SK-N-SH treated with all-trans-retinoic acid at 6 μM for 48 hours (cell line): ENCODE measurements at regions not wholly inside any gene's neighbourhood (a gene's known extent, or its start where the extent isn't known, plus 50 kb on each side); places are given as distances from the start of the nearest gene placed in this dataset.

ENCODE experiments used
- ARNTL ChIP-seq: fragments of 450-650 bp; formaldehyde crosslinking; IDR thresholded peaks from 2 replicates; pipeline ENCODE4 v1.5.0; 2020; ENCODE audit warnings: low read depth, mild to moderate bottlenecking, moderate library complexity, borderline replicate concordance
- ESRRG ChIP-seq: fragments of 250-450 bp; sonication (Bioruptor Pico); IDR thresholded peaks from 2 replicates; pipeline ENCODE4 v1.6.1; 2021; ENCODE audit warnings: mild to moderate bottlenecking
- RARB ChIP-seq: fragments of 250-450 bp; sonication (Bioruptor Pico); IDR thresholded peaks from 2 replicates; pipeline ENCODE4 v1.8.0; 2021; ENCODE audit warnings: mild to moderate bottlenecking, moderate library complexity
- TCF4 ChIP-seq: fragments of 250-450 bp; sonication (Bioruptor Pico); IDR thresholded peaks from 2 replicates; pipeline ENCODE4 v1.8.0; 2021; ENCODE audit warnings: mild to moderate bottlenecking, moderate library complexity, borderline replicate concordance
- TOX ChIP-seq: fragments of 250-450 bp; sonication (Bioruptor Pico); IDR thresholded peaks from 2 replicates; pipeline ENCODE4 v1.8.0; 2021; ENCODE audit warnings: mild to moderate bottlenecking, moderate library complexity, borderline replicate concordance
- ZFP3 ChIP-seq: fragments of 250-450 bp; sonication (Bioruptor Pico); IDR thresholded peaks from 2 replicates; pipeline ENCODE4 v1.5.0; 2020; ENCODE audit warnings: mild to moderate bottlenecking, moderate library complexity
- ZFP30 ChIP-seq: fragments of 450-650 bp; formaldehyde crosslinking; IDR thresholded peaks from 2 replicates; pipeline ENCODE4 v1.5.0; 2022; ENCODE audit warnings: mild to moderate bottlenecking, moderate library complexity
- ZNF565 ChIP-seq: fragments of 450-650 bp; formaldehyde crosslinking; conservative IDR thresholded peaks from 2 replicates; pipeline ENCODE4 v1.5.0; 2020; ENCODE audit warnings: low read depth, mild to moderate bottlenecking, moderate library complexity
- ZNF70 ChIP-seq: fragments of 450-650 bp; formaldehyde crosslinking; IDR thresholded peaks from 2 replicates; pipeline ENCODE4 v1.5.0; 2020; ENCODE audit warnings: mild to moderate bottlenecking, moderate library complexity
- TF ChIP-seq, protein P1 (sequence below): fragments of 250-450 bp; sonication (Bioruptor Pico); IDR thresholded peaks from 2 replicates; pipeline ENCODE4 v1.8.0; 2021; ENCODE audit warnings: low read depth, mild to moderate bottlenecking, moderate library complexity, borderline replicate concordance
- TF ChIP-seq, protein P2 (sequence below): fragments of 250-450 bp; sonication (Bioruptor Pico); IDR thresholded peaks from 2 replicates; pipeline ENCODE4 v1.5.1; 2020; ENCODE audit warnings: low read depth, mild to moderate bottlenecking, moderate library complexity
- TF ChIP-seq, protein P3 (sequence below): fragments of 250-450 bp; sonication (Bioruptor Pico); IDR thresholded peaks from 2 replicates; pipeline ENCODE4 v1.8.0; 2020; ENCODE audit warnings: mild to moderate bottlenecking, moderate library complexity, borderline replicate concordance

DNA sequence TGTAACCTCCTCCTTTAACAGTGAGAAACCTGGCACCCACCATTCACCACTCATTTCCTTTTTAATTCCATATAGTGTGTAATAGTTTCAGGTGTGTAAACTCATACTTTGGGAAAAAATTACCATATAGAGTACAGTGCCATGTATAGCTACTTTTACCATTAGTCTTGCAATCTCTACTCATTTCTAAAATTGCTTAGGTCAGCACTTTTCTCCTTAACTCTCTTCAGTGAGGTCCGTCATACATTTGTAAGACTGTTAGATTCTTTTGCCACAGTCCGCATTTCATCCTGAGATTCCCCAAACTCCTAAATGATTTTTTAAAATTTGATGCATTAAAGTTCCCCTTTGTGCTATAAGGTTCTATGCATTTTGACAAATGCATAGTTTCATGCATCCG lies 238.3 kb upstream of the ATP10A start:
- TF ChIP-seq, protein P1, sequence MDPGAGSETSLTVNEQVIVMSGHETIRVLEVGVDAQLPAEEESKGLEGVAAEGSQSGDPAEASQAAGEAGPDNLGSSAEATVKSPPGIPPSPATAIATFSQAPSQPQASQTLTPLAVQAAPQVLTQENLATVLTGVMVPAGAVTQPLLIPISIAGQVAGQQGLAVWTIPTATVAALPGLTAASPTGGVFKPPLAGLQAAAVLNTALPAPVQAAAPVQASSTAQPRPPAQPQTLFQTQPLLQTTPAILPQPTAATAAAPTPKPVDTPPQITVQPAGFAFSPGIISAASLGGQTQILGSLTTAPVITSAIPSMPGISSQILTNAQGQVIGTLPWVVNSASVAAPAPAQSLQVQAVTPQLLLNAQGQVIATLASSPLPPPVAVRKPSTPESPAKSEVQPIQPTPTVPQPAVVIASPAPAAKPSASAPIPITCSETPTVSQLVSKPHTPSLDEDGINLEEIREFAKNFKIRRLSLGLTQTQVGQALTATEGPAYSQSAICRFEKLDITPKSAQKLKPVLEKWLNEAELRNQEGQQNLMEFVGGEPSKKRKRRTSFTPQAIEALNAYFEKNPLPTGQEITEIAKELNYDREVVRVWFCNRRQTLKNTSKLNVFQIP (CRISPR knock-in tag), result no peak
- TF ChIP-seq ZNF565 (CRISPR knock-in tag) (no peak), RARB (CRISPR knock-in tag) (no peak), ZFP30 (CRISPR knock-in tag) (no peak), ARNTL (no peak), ESRRG (no peak), ZNF70 (CRISPR knock-in tag) (no peak), TOX (CRISPR knock-in tag) (no peak), ZFP3 (CRISPR knock-in tag) (no peak), TCF4 (no peak)
- TF ChIP-seq, protein P2, sequence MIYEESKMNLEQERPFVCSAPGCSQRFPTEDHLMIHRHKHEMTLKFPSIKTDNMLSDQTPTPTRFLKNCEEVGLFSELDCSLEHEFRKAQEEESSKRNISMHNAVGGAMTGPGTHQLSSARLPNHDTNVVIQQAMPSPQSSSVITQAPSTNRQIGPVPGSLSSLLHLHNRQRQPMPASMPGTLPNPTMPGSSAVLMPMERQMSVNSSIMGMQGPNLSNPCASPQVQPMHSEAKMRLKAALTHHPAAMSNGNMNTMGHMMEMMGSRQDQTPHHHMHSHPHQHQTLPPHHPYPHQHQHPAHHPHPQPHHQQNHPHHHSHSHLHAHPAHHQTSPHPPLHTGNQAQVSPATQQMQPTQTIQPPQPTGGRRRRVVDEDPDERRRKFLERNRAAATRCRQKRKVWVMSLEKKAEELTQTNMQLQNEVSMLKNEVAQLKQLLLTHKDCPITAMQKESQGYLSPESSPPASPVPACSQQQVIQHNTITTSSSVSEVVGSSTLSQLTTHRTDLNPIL (CRISPR knock-in tag), result no peak
- TF ChIP-seq, protein P3, sequence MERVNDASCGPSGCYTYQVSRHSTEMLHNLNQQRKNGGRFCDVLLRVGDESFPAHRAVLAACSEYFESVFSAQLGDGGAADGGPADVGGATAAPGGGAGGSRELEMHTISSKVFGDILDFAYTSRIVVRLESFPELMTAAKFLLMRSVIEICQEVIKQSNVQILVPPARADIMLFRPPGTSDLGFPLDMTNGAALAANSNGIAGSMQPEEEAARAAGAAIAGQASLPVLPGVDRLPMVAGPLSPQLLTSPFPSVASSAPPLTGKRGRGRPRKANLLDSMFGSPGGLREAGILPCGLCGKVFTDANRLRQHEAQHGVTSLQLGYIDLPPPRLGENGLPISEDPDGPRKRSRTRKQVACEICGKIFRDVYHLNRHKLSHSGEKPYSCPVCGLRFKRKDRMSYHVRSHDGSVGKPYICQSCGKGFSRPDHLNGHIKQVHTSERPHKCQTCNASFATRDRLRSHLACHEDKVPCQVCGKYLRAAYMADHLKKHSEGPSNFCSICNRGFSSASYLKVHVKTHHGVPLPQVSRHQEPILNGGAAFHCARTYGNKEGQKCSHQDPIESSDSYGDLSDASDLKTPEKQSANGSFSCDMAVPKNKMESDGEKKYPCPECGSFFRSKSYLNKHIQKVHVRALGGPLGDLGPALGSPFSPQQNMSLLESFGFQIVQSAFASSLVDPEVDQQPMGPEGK (CRISPR knock-in tag), result no peak
